Neural progenitor cell (in vitro differentiated cells): ENCODE measurements at regions not wholly inside any gene's neighbourhood (a gene's known extent, or its start where the extent isn't known, plus 50 kb on each side); places are given as distances from the start of the nearest gene placed in this dataset.

ENCODE experiments used
- DNase-seq: peaks from one replicate; pipeline ENCODE4 v3.0.0-alpha.2; 2016; ENCODE audit warnings: low spot score
- H2AFZ ChIP-seq: fragments of 200-600 bp; sonication (generic); replicated peaks from 2 replicates; pipeline ENCODE4 v1.6.1; 2016; ENCODE audit warnings: antibody characterized with exemption
- H3F3A ChIP-seq: fragments of 200-600 bp; sonication (generic); 2 replicates; pipeline ENCODE4 v1.6.1; 2016; ENCODE audit warnings: antibody characterized with exemption, low read depth
- H3K27ac ChIP-seq: fragments of 200-600 bp; sonication (generic); 2 replicates; pipeline ENCODE4 v1.5.1; 2016; ENCODE audit warnings: mild to moderate bottlenecking
- H3K27me3 ChIP-seq: fragments of 200-600 bp; sonication (generic); 2 replicates; pipeline ENCODE4 v1.6.1; 2016; ENCODE audit warnings: mild to moderate bottlenecking, moderate library complexity
- H3K36me3 ChIP-seq: fragments of 200-600 bp; sonication (generic); 2 replicates; pipeline ENCODE4 v1.5.1; 2016
- H3K4me1 ChIP-seq: fragments of 200-600 bp; sonication (generic); 2 replicates; pipeline ENCODE4 v1.6.1; 2016; ENCODE audit warnings: mixed run types
- H3K4me2 ChIP-seq: fragments of 200-600 bp; sonication (generic); 2 replicates; pipeline ENCODE4 v1.6.1; 2016
- H3K4me3 ChIP-seq: fragments of 200-600 bp; sonication (generic); 2 replicates; pipeline ENCODE4 v1.5.1; 2016
- H3K79me2 ChIP-seq: fragments of 200-600 bp; sonication (generic); 2 replicates; pipeline ENCODE4 v1.6.1; 2016; ENCODE audit warnings: low read depth
- H3K9ac ChIP-seq: fragments of 200-600 bp; sonication (generic); 2 replicates; pipeline ENCODE4 v1.6.1; 2016
- H3K9me3 ChIP-seq: fragments of 200-600 bp; sonication (generic); 2 replicates; pipeline ENCODE4 v1.5.1; 2016; ENCODE audit warnings: low read depth
- H4K20me1 ChIP-seq: fragments of 200-600 bp; sonication (generic); 2 replicates; pipeline ENCODE4 v1.6.1; 2016; ENCODE audit warnings: low read depth
- H3K27ac Mint-ChIP-seq: 3 replicates; pipeline ENCODE4 v1.8.0; 2021; ENCODE audit warnings: mixed read lengths
- H3K27me3 Mint-ChIP-seq: 2 replicates; pipeline ENCODE4 v1.8.0; 2022; ENCODE audit warnings: low read depth, mild to moderate bottlenecking, inconsistent platforms, moderate library complexity, mixed read lengths; ENCODE audit not compliant: insufficient read depth
- H3K36me3 Mint-ChIP-seq: 3 replicates; pipeline ENCODE4 v1.8.0; 2021; ENCODE audit warnings: mixed read lengths
- H3K4me1 Mint-ChIP-seq: 3 replicates; pipeline ENCODE4 v1.8.0; 2021; ENCODE audit warnings: mixed read lengths
- H3K4me3 Mint-ChIP-seq: 3 replicates; pipeline ENCODE4 v1.8.0; 2021; ENCODE audit warnings: mild to moderate bottlenecking, moderate library complexity, mixed read lengths
- H3K9me3 Mint-ChIP-seq: 3 replicates; pipeline ENCODE4 v1.8.0; 2020; ENCODE audit warnings: mixed read lengths
- CTCF ChIP-seq: fragments of 200-600 bp; sonication (generic); IDR thresholded peaks from 2 replicates; pipeline ENCODE4 v1.5.1; 2017; ENCODE audit warnings: antibody characterized with exemption, mild to moderate bottlenecking
- EZH2 ChIP-seq: fragments of 200-600 bp; sonication (generic); IDR thresholded peaks from 2 replicates; pipeline ENCODE4 v1.6.1; 2017; ENCODE audit warnings: antibody characterized with exemption, mild to moderate bottlenecking, moderate library complexity
- EZH2phosphoT487 ChIP-seq: fragments of 200-600 bp; sonication (generic); IDR thresholded peaks from 2 replicates; pipeline ENCODE4 v1.6.1; 2017; ENCODE audit warnings: antibody characterized with exemption

DNA sequence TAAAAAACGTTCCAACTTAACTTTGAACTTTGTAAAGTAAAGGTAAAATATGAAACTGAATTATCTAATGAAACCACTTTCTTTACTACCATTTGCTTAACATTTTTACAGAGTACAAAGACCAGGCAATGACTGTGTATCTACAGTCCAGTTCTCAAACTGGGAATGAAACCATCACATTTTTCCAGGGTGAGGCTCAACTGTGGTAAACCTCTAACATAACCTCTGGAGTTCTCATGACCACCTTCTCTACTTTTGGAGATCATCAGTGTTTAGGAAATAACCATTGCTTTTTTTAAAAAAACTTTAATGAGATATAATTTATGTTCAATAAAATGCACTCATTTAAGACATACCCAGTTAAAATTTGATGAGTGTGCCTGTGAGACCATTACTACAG, 223.5 kb downstream of the RNF152 start:
- peaks cover 9% of the 10 kb centered on the region for H3K4me1 ChIP-seq
- H3K4me3 ChIP-seq: no peak overlapping the region
- no peak overlapping the region for H2AFZ ChIP-seq
- H3K4me1 Mint-ChIP-seq: peaks cover 12% of the 10 kb centered on the region
- no peaks in the 10 kb centered on the region for H3K27me3 ChIP-seq
- H3K27ac ChIP-seq: no peak overlapping the region
- H3K27me3 Mint-ChIP-seq: peaks cover 2% of the 10 kb centered on the region
- H3F3A ChIP-seq: no peaks in the 10 kb centered on the region
- H3K79me2 ChIP-seq: no peaks in the 10 kb centered on the region
- TF ChIP-seq EZH2 (no peak), CTCF (no peak), EZH2phosphoT487 (no peak)
- H3K36me3 Mint-ChIP-seq: no peaks in the 10 kb centered on the region
- H3K9ac ChIP-seq: no peak overlapping the region
- no peak overlapping the region for H3K27ac Mint-ChIP-seq
- no peaks in the 10 kb centered on the region for H4K20me1 ChIP-seq
- no peaks in the 10 kb centered on the region for H3K36me3 ChIP-seq
- H3K4me2 ChIP-seq: no peak overlapping the region
- H3K9me3 Mint-ChIP-seq: no peaks in the 10 kb centered on the region
- H3K4me3 Mint-ChIP-seq: no peak overlapping the region
- DNase-seq: no peak
- no peaks in the 10 kb centered on the region for H3K9me3 ChIP-seq

GRCh38 chr18:61666876-61667590, 225.8 kb downstream of the RNF152 start:
- H3K79me2 ChIP-seq: no peaks in the 10 kb centered on the region
- H3K9ac ChIP-seq: no peak overlapping the region
- H3F3A ChIP-seq: no peaks in the 10 kb centered on the region
- H3K4me3 ChIP-seq: no peak overlapping the region
- H3K36me3 ChIP-seq: no peaks in the 10 kb centered on the region
- peaks cover 9% of the 10 kb centered on the region for H3K4me1 ChIP-seq
- DNase-seq: no peak
- H3K4me2 ChIP-seq: no peak overlapping the region
- peaks cover 2% of the 10 kb centered on the region for H3K27me3 Mint-ChIP-seq
- TF ChIP-seq EZH2 (no peak), CTCF (no peak), EZH2phosphoT487 (no peak)
- H3K27ac Mint-ChIP-seq: no peak overlapping the region
- no peak overlapping the region for H3K4me3 Mint-ChIP-seq
- no peaks in the 10 kb centered on the region for H4K20me1 ChIP-seq
- no peak overlapping the region for H3K27ac ChIP-seq
- no peak overlapping the region for H2AFZ ChIP-seq
- H3K36me3 Mint-ChIP-seq: no peaks in the 10 kb centered on the region
- no peaks in the 10 kb centered on the region for H3K9me3 Mint-ChIP-seq
- H3K4me1 Mint-ChIP-seq: peaks cover 10% of the 10 kb centered on the region
- H3K9me3 ChIP-seq: no peaks in the 10 kb centered on the region
- H3K27me3 ChIP-seq: no peaks in the 10 kb centered on the region

GRCh38 chr18:61664419-61665084, 228.3 kb downstream of the RNF152 start:
- Mint-ChIP-seq H3K4me1 (peaks cover 10% of the 10 kb centered on the region), H3K27ac (no peak overlapping the region), H3K9me3 (no peaks in the 10 kb centered on the region), H3K27me3 (peaks cover 2% of the 10 kb centered on the region), H3K4me3 (no peak overlapping the region), H3K36me3 (no peaks in the 10 kb centered on the region)
- no peaks in the 10 kb centered on the region for H4K20me1 ChIP-seq
- no peak overlapping the region for H3K4me2 ChIP-seq
- TF ChIP-seq EZH2 (no peak), EZH2phosphoT487 (no peak), CTCF (no peak)
- H3K36me3 ChIP-seq: no peaks in the 10 kb centered on the region
- H3K4me3 ChIP-seq: no peak overlapping the region
- H3K79me2 ChIP-seq: no peaks in the 10 kb centered on the region
- H3K9ac ChIP-seq: no peak overlapping the region
- DNase-seq: no peak
- no peak overlapping the region for H3K27ac ChIP-seq
- peaks cover 9% of the 10 kb centered on the region for H3K4me1 ChIP-seq
- H3K27me3 ChIP-seq: no peaks in the 10 kb centered on the region
- no peak overlapping the region for H2AFZ ChIP-seq
- no peaks in the 10 kb centered on the region for H3K9me3 ChIP-seq
- no peaks in the 10 kb centered on the region for H3F3A ChIP-seq
